Nucleus accumbens (tissue), 56 donors: ENCODE measurements at regions not wholly inside any gene's neighbourhood (a gene's known extent, or its start where the extent isn't known, plus 50 kb on each side); places are given as distances from the start of the nearest gene placed in this dataset.
"Not testable (repeated sequence)": the region's sequence is repeated elsewhere in the genome, so short reads cannot be mapped to it uniquely, and the experiment has no call there.

Source experiments
- DNase-seq, 56 donors: peaks; one replicate each; lab custom pipeline; 2025; lab: John Stamatoyannopoulos, UW

GRCh38 chr1:55916481-55916880 lies 662.9 kb downstream of the PLPP3 start:
- DNase-seq = no peak

GRCh38 chr1:55913565-55913964 lies 665.8 kb downstream of the PLPP3 start:
- DNase-seq = no peak

GRCh38 chr1:55912438-55912837 lies 666.9 kb downstream of the PLPP3 start:
- no peak for DNase-seq

- no peak for DNase-seq
These were observed 674.8 kb downstream of the PLPP3 start for GRCh38 chr1:55904541-55904940.

GRCh38 chr1:55898181-55898580 lies 681.2 kb downstream of the PLPP3 start:
- no peak for DNase-seq

- DNase-seq = no peak
These were observed 681.0 kb upstream of the USP24 start for GRCh38 chr1:55896210-55896609.

GRCh38 chr1:55894521-55894920 lies 679.4 kb upstream of the USP24 start:
- DNase-seq = no peak

GRCh38 chr1:55893155-55893554 lies 678.0 kb upstream of the USP24 start:
- DNase-seq = no peak

- DNase-seq = no peak
These were observed 673.6 kb upstream of the USP24 start for GRCh38 chr1:55888685-55889317.

GRCh38 chr1:55886856-55887712 lies 671.9 kb upstream of the USP24 start:
- no peak for DNase-seq

GRCh38 chr1:55885619-55886018 lies 670.5 kb upstream of the USP24 start:
- no peak for DNase-seq

GRCh38 chr1:55882931-55883330 lies 667.8 kb upstream of the USP24 start:
- no peak for DNase-seq

GRCh38 chr1:55879346-55879745 lies 664.2 kb upstream of the USP24 start:
- DNase-seq = no peak

- no peak for DNase-seq
These were observed 662.5 kb upstream of the USP24 start for GRCh38 chr1:55877437-55878232.

- no peak for DNase-seq
These were observed 661.3 kb upstream of the USP24 start for GRCh38 chr1:55876276-55877060.

GRCh38 chr1:55870106-55870505 lies 654.9 kb upstream of the USP24 start:
- DNase-seq = no peak

- DNase-seq = no peak
These were observed 653.9 kb upstream of the USP24 start for GRCh38 chr1:55869065-55869464.

GRCh38 chr1:55868026-55868425 lies 652.9 kb upstream of the USP24 start:
- no peak for DNase-seq

- no peak for DNase-seq
These were observed 652.2 kb upstream of the USP24 start for GRCh38 chr1:55867304-55867843.

GRCh38 chr1:55865778-55866177 lies 650.6 kb upstream of the USP24 start:
- not testable (repeated sequence) for DNase-seq
